T-cell (primary cell): ENCODE measurements at regions not wholly inside any gene's neighbourhood (a gene's known extent, or its start where the extent isn't known, plus 50 kb on each side); places are given as distances from the start of the nearest gene placed in this dataset.

Experiments
- ATAC-seq, 4 experiments: fragments of 200-7000 bp in 3 of 4; fragments of 150-1000 bp in 1 of 4; cut with Tn5 transposase; replicated peaks in 1 of 4; 1 replicate in 3 of 4; 2 replicates in 1 of 4; pipeline ENCODE4 v1.10.0; 2021; ENCODE audit warnings: moderate library complexity in 3 of 4, mild to moderate bottlenecking in 2 of 4, moderate number of reproducible peaks in 1 of 4
- CTCF ChIA-PET, 2 donors: fragments of 300-600 bp; sonication (Branson Sonifier 250); formaldehyde crosslinking; loops; one replicate each; lab custom pipeline; 2022; ENCODE audit warnings: antibody characterized with exemption in 2 of 2; lab: Charles Lee
- POLR2A ChIA-PET, 2 donors: fragments of 300-600 bp; sonication (Branson Sonifier 250); formaldehyde crosslinking; loops; one replicate each; lab custom pipeline; 2022; ENCODE audit warnings: antibody characterized with exemption in 2 of 2; lab: Charles Lee
- DNase-seq, 35 experiments: peaks; one replicate each; pipeline versions ENCODE4 v3.0.0 to v3.0.0-alpha.2; 2013 to 2023
- H3K27ac ChIP-seq: one replicate; pipeline ENCODE4 v1.5.1; 2013; ENCODE audit warnings: low read length
- H3K27me3 ChIP-seq, 2 experiments: replicated peaks in 1 of 2; 1 replicate in 1 of 2; 2 replicates in 1 of 2; pipeline versions ENCODE4 v1.6.1 to v1.7.0; 2013; ENCODE audit warnings: low read length in 1 of 2, mixed read lengths in 1 of 2; ENCODE audit not compliant: control insufficient read depth in 2 of 2, insufficient read depth in 2 of 2; ENCODE audit errors: extremely low read depth in 1 of 2
- H3K36me3 ChIP-seq, 2 donors: 1 replicate in 1 of 2; 2 replicates in 1 of 2; pipeline versions ENCODE4 v1.6.1 to v1.7.0; 2013; ENCODE audit warnings: low read length in 1 of 2; ENCODE audit not compliant: control insufficient read depth in 2 of 2, insufficient read depth in 1 of 2; ENCODE audit errors: extremely low read depth in 1 of 2
- H3K4me1 ChIP-seq, 2 experiments: 1 replicate in 1 of 2; 2 replicates in 1 of 2; pipeline versions ENCODE4 v1.6.1 to v1.7.0; 2013; ENCODE audit warnings: low read length in 2 of 2, mixed read lengths in 1 of 2; ENCODE audit not compliant: insufficient read depth in 2 of 2, control insufficient read depth in 1 of 2; ENCODE audit errors: extremely low read depth in 1 of 2
- H3K4me3 ChIP-seq, 2 donors: 1 replicate in 1 of 2; 2 replicates in 1 of 2; pipeline versions ENCODE4 v1.5.1 to v1.7.0; 2013; ENCODE audit warnings: mild to moderate bottlenecking in 2 of 2, low read length in 1 of 2, moderate library complexity in 1 of 2; ENCODE audit not compliant: control insufficient read depth in 1 of 2; ENCODE audit errors: extremely low read depth in 1 of 2
- H3K9me3 ChIP-seq: 2 replicates; pipeline ENCODE4 v1.7.0; 2013
- H3K27ac Mint-ChIP-seq, 2 donors: one replicate each; pipeline ENCODE4 v1.8.0; 2020 to 2021; ENCODE audit warnings: mild to moderate bottlenecking in 2 of 2, mixed read lengths in 2 of 2
- H3K27me3 Mint-ChIP-seq, 2 donors: one replicate each; pipeline ENCODE4 v1.8.0; 2021 to 2022; ENCODE audit warnings: mixed read lengths in 2 of 2
- H3K36me3 Mint-ChIP-seq: one replicate; pipeline ENCODE4 v1.8.0; 2021; ENCODE audit warnings: mixed read lengths
- H3K4me1 Mint-ChIP-seq, 3 donors: one replicate each; pipeline ENCODE4 v1.8.0; 2020 to 2022; ENCODE audit warnings: mixed read lengths in 3 of 3, mild to moderate bottlenecking in 1 of 3
- H3K4me3 Mint-ChIP-seq, 3 donors: one replicate each; pipeline ENCODE4 v1.8.0; 2020 to 2022; ENCODE audit warnings: mild to moderate bottlenecking in 3 of 3, mixed read lengths in 3 of 3, moderate library complexity in 3 of 3
- H3K9me3 Mint-ChIP-seq, 3 donors: one replicate each; pipeline ENCODE4 v1.8.0; 2020 to 2022; ENCODE audit warnings: mixed read lengths in 3 of 3
- WGBS: methylation state at CpG from one replicate; pipeline ENCODE4 v1.1.5; 2013; ENCODE audit warnings: missing lambda C conversion rate; ENCODE audit not compliant: insufficient coverage; 5-methylcytosine and 5-hydroxymethylcytosine counted together

DNA sequence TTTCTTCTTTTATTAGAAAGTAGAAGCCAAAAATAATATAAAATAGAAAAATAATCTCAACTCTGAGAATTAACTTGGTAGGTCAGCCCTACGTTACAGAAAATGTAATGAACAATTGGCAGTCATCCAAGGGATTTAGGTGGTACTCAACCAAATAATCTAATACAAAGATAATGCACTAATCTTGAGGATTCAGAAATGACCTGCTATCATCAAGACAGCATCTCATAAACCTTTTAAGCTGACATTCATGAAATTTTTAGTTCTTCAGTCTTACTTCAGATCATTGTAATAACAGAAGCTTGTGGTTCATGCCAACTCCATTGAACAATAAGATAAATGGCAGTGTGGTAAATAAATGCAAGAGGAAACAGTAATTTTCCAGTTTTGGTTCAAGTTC lies 1058.0 kb downstream of the MAT2B start:
- H3K9me3 ChIP-seq = no peaks in the 10 kb centered on the region
- CTCF ChIA-PET = no interaction called here

DNA sequence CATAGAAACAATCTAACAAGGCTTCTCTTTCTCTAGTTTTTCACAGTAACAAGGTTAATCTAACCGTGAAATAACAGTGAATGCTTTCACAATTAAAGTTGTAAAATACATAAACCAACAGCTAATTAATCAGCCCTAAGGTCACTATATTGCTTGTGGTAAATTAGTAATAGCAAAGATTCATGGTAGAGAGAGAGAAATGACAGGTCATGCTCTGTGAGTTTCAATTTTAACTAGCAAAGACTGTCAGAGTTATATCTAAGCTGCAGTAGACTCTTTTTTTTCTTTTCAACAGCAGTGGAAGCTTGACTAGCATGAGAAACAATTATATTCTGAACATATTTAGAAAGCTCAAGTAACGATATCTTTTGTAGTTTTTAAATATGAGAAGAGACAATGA lies 1068.0 kb downstream of the MAT2B start:
- Mint-ChIP-seq H3K4me1 (no peaks in the 10 kb centered on the region), H3K9me3 (peaks cover 0 to 17% (median 7%) of the 10 kb centered on the region in 3 donors), H3K27ac (no peak overlapping the region), H3K4me3 (no peak overlapping the region), H3K27me3 (no peaks in the 10 kb centered on the region), H3K36me3 (no peaks in the 10 kb centered on the region)
- ATAC-seq = no peak
- no peaks in the 10 kb centered on the region for H3K36me3 ChIP-seq
- H3K4me3 ChIP-seq = no peak overlapping the region
- no peaks in the 10 kb centered on the region for H3K27me3 ChIP-seq
- no peaks in the 10 kb centered on the region for H3K4me1 ChIP-seq
- H3K27ac ChIP-seq = no peak overlapping the region
- H3K9me3 ChIP-seq = no peaks in the 10 kb centered on the region
- DNase-seq = no peak
- POLR2A ChIA-PET = no interaction called here
- CTCF ChIA-PET = no interaction called here
- WGBS = no CpG with 5 or more reads among the region's 2 CpGs

More for the DNA sequence above, 1058.0 kb downstream of the MAT2B start:
- H3K27me3 ChIP-seq = no peaks in the 10 kb centered on the region
- no peaks in the 10 kb centered on the region for H3K4me1 ChIP-seq
- H3K27ac Mint-ChIP-seq = no peak overlapping the region
- H3K27ac ChIP-seq = no peak overlapping the region
- WGBS = no CpG with 5 or more reads among the region's 1 CpG
- no peak for ATAC-seq
- H3K4me1 Mint-ChIP-seq = no peaks in the 10 kb centered on the region
- POLR2A ChIA-PET = no interaction called here
- no peaks in the 10 kb centered on the region for H3K27me3 Mint-ChIP-seq
- no peaks in the 10 kb centered on the region for H3K36me3 ChIP-seq
- H3K36me3 Mint-ChIP-seq = no peaks in the 10 kb centered on the region
- no peak for DNase-seq
- H3K4me3 Mint-ChIP-seq = no peak overlapping the region
- H3K9me3 Mint-ChIP-seq = peaks cover 0 to 4% (median 0%) of the 10 kb centered on the region in 3 donors
- no peak overlapping the region for H3K4me3 ChIP-seq

DNA sequence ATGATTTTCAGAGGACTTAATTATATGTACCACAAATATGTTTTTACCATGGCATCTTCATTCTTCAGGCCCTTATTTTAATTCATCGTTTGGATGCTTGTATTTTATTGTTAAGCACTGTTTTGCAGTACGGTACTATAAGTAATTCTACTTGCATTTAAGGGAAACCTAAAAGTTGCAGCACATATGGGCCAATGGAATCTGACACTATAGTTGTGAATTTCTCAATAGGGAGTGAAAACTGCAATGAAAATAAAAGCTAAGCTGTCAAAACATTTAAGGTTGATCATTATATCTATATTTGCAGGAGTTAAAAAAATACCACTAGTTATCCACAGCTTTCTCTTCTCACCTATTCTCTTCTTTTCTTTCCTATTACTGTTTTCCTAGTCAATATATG lies 1071.8 kb downstream of the MAT2B start:
- H3K27ac ChIP-seq = no peak overlapping the region
- H3K9me3 ChIP-seq = no peaks in the 10 kb centered on the region
- H3K27ac Mint-ChIP-seq = no peak overlapping the region
- no peak overlapping the region for H3K4me3 ChIP-seq
- POLR2A ChIA-PET = no interaction called here
- H3K9me3 Mint-ChIP-seq = peaks cover 0 to 8% (median 7%) of the 10 kb centered on the region in 3 donors
- CTCF ChIA-PET = no interaction called here
- H3K27me3 ChIP-seq = no peaks in the 10 kb centered on the region
- WGBS = no CpG with 5 or more reads among the region's 2 CpGs
- H3K4me1 ChIP-seq = no peaks in the 10 kb centered on the region
- H3K4me1 Mint-ChIP-seq = no peaks in the 10 kb centered on the region
- ATAC-seq (no peak), DNase-seq (no peak)
- no peaks in the 10 kb centered on the region for H3K27me3 Mint-ChIP-seq
- no peaks in the 10 kb centered on the region for H3K36me3 ChIP-seq
- no peaks in the 10 kb centered on the region for H3K36me3 Mint-ChIP-seq
- no peak overlapping the region for H3K4me3 Mint-ChIP-seq

DNA sequence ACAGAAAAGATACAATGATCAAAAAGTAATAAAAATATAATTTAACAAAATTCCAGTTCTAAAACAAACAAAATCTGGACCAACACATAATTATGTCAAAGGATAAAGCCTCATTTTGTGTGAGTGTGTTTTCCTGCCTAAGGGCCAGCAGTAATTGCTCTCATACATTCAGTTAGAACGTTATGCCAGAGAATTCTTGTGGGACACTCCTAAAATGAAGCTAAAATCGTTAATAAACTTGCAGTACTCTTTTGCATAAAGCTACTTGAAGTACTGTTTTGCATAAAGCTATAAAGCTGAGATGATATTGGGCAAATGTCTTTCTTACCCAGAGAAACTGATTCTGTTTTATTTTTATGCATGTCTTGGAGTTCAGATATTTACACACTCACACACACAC lies 1072.3 kb downstream of the MAT2B start:
- Mint-ChIP-seq H3K4me1 (no peaks in the 10 kb centered on the region), H3K36me3 (no peaks in the 10 kb centered on the region), H3K4me3 (no peak overlapping the region), H3K27ac (no peak overlapping the region), H3K27me3 (no peaks in the 10 kb centered on the region), H3K9me3 (peaks cover 0 to 8% (median 7%) of the 10 kb centered on the region in 3 donors)
- POLR2A ChIA-PET = no interaction called here
- no peak overlapping the region for H3K4me3 ChIP-seq
- no peaks in the 10 kb centered on the region for H3K9me3 ChIP-seq
- no peak for DNase-seq
- H3K27ac ChIP-seq = no peak overlapping the region
- no peaks in the 10 kb centered on the region for H3K4me1 ChIP-seq
- ATAC-seq = no peak
- CTCF ChIA-PET = no interaction called here
- no peaks in the 10 kb centered on the region for H3K36me3 ChIP-seq
- WGBS = no CpG with 5 or more reads among the region's 2 CpGs
- no peaks in the 10 kb centered on the region for H3K27me3 ChIP-seq

DNA sequence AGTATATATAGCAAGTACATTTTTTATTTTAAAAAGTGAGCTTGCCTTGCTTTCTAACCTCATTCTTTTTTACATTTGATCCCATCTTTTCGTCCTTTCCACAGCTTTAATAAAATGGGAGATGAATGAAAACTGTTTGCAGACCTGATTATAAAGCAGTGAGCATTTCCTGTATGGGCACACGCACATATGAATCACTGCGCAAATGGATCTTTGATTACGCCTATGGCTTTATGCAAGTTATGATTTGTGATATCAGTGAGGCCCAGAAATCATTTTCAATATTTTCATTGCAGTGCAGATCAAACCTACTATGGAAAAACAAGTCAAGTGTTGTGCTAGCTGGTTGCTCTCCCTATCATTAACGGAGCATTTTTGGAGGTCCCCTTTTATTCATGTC lies 1073.0 kb downstream of the MAT2B start:
- Histone ChIP-seq H3K9me3 (no peaks in the 10 kb centered on the region), H3K4me3 (no peak overlapping the region), H3K27me3 (no peaks in the 10 kb centered on the region), H3K27ac (no peak overlapping the region), H3K4me1 (no peaks in the 10 kb centered on the region), H3K36me3 (no peaks in the 10 kb centered on the region)
- Mint-ChIP-seq H3K27me3 (no peaks in the 10 kb centered on the region), H3K4me3 (no peak overlapping the region), H3K9me3 (peaks cover 0 to 8% (median 7%) of the 10 kb centered on the region in 3 donors), H3K27ac (no peak overlapping the region), H3K36me3 (no peaks in the 10 kb centered on the region), H3K4me1 (no peaks in the 10 kb centered on the region)
- ATAC-seq (no peak), DNase-seq (no peak)
- WGBS = no CpG with 5 or more reads among the region's 5 CpGs
- POLR2A ChIA-PET = no interaction called here
- CTCF ChIA-PET = no interaction called here

DNA sequence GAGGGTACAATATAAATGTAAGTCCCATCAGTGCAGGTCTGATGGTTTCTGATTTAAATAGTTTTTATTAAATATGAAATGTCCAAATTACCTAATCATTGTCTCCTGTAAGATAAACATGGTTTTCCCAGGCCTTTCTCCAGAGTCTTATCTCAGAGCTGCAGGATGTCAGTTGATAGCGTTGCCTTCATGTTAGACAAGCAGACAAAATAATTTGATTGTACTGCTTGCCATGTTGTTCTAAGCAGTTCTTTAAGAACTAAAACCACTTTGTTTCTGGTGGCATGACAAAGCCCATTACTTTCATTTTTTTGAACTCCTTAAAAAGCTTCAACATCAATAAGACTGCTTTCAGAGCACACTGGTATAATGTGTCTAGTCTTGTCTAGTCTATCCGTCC lies 1073.5 kb downstream of the MAT2B start:
- POLR2A ChIA-PET = no interaction called here
- CTCF ChIA-PET = no interaction called here
- H3K27ac Mint-ChIP-seq = no peak overlapping the region
- no peak for ATAC-seq
- Histone ChIP-seq H3K4me3 (no peak overlapping the region), H3K27ac (no peak overlapping the region), H3K4me1 (no peaks in the 10 kb centered on the region), H3K27me3 (no peaks in the 10 kb centered on the region), H3K36me3 (no peaks in the 10 kb centered on the region), H3K9me3 (no peaks in the 10 kb centered on the region)
- H3K36me3 Mint-ChIP-seq = no peaks in the 10 kb centered on the region
- no peaks in the 10 kb centered on the region for H3K27me3 Mint-ChIP-seq
- DNase-seq = no peak
- H3K9me3 Mint-ChIP-seq = peaks cover 0 to 7% (median 5%) of the 10 kb centered on the region in 3 donors
- no peaks in the 10 kb centered on the region for H3K4me1 Mint-ChIP-seq
- WGBS = no CpG with 5 or more reads among the region's 2 CpGs
- no peak overlapping the region for H3K4me3 Mint-ChIP-seq

DNA sequence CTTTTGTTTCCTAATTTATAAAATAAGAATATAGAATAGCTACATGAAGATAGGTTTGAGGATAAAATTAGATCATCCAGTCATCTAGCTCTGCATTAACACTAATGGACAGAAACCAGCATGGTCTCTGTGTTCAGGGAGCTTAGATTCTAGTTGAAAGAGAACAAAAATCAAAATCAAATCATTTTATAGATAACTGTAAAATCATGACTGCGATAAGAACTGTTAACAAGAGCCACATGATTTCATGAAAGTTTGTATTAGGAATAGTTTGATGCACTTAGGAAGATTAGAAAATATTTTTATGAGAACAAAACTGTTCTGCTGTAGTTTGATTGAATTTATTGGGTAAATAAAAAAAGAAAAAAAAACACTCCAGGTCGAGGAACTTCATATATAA lies 1074.7 kb downstream of the MAT2B start:
- Histone ChIP-seq H3K27me3 (no peaks in the 10 kb centered on the region), H3K27ac (no peak overlapping the region), H3K36me3 (no peaks in the 10 kb centered on the region), H3K4me1 (no peaks in the 10 kb centered on the region), H3K9me3 (no peaks in the 10 kb centered on the region), H3K4me3 (no peak overlapping the region)
- WGBS = no CpG with 5 or more reads among the region's 2 CpGs
- no peak overlapping the region for H3K27ac Mint-ChIP-seq
- H3K4me3 Mint-ChIP-seq = no peak overlapping the region
- no peaks in the 10 kb centered on the region for H3K4me1 Mint-ChIP-seq
- no peaks in the 10 kb centered on the region for H3K27me3 Mint-ChIP-seq
- H3K9me3 Mint-ChIP-seq = peaks cover 0 to 4% (median 0%) of the 10 kb centered on the region in 3 donors
- ChIA-PET CTCF (no interaction called here), POLR2A (no interaction called here)
- DNase-seq = no peak
- H3K36me3 Mint-ChIP-seq = no peaks in the 10 kb centered on the region
- no peak for ATAC-seq
